Ishikawa (cell line): ENCODE measurements at regions not wholly inside any gene's neighbourhood (a gene's known extent, or its start where the extent isn't known, plus 50 kb on each side); places are given as distances from the start of the nearest gene placed in this dataset.

Experiments
- CEBPB ChIP-seq: IDR thresholded peaks from 2 replicates; pipeline ENCODE4 v1.6.1; 2012
- CREB1 ChIP-seq: IDR thresholded peaks from 2 replicates; pipeline ENCODE4 v1.6.1; 2012; ENCODE audit warnings: low read depth
- EGR1 ChIP-seq: IDR thresholded peaks from 2 replicates; pipeline ENCODE4 v1.6.1; 2012
- EP300 ChIP-seq: IDR thresholded peaks from 2 replicates; pipeline ENCODE4 v1.6.1; 2012; ENCODE audit warnings: borderline replicate concordance
- FOXM1 ChIP-seq: IDR thresholded peaks from 2 replicates; pipeline ENCODE4 v1.6.1; 2012; ENCODE audit warnings: low read depth, borderline replicate concordance
- MAX ChIP-seq: IDR thresholded peaks from 2 replicates; pipeline ENCODE4 v1.6.1; 2012
- NFIC ChIP-seq: IDR thresholded peaks from 2 replicates; pipeline ENCODE4 v1.6.1; 2012
- RAD21 ChIP-seq: IDR thresholded peaks from 2 replicates; pipeline ENCODE4 v1.6.1; 2012; ENCODE audit warnings: low read depth
- REST ChIP-seq: IDR thresholded peaks from 2 replicates; pipeline ENCODE4 v1.6.1; 2012; ENCODE audit warnings: low read depth, mild to moderate bottlenecking
- TAF1 ChIP-seq: IDR thresholded peaks from 2 replicates; pipeline ENCODE4 v1.6.1; 2012; ENCODE audit warnings: low read depth, mild to moderate bottlenecking
- TCF12 ChIP-seq: IDR thresholded peaks from 2 replicates; pipeline ENCODE4 v1.6.1; 2012; ENCODE audit warnings: low read depth
- TEAD4 ChIP-seq: IDR thresholded peaks from 2 replicates; pipeline ENCODE4 v1.6.1; 2012
- USF1 ChIP-seq: IDR thresholded peaks from 2 replicates; pipeline ENCODE4 v1.6.1; 2012
- YY1 ChIP-seq: IDR thresholded peaks from 2 replicates; pipeline ENCODE4 v1.6.1; 2012; ENCODE audit warnings: low read depth
- ZBTB7A ChIP-seq: IDR thresholded peaks from 2 replicates; pipeline ENCODE4 v1.6.1; 2012; ENCODE audit warnings: low read depth

GRCh38 chr3:6438031-6438430 is 422.9 kb upstream of the GRM7 start:
- TF ChIP-seq USF1 (no peak), CREB1 (no peak), TAF1 (no peak), CEBPB (no peak), EGR1 (no peak), FOXM1 (no peak), NFIC (no peak), REST (no peak), ZBTB7A (no peak), TEAD4 (no peak), MAX (no peak), YY1 (no peak), RAD21 (no peak), EP300 (no peak), TCF12 (no peak)

- TF ChIP-seq EGR1: no peak
These were observed 421.7 kb upstream of the GRM7 start for GRCh38 chr3:6439226-6439625.

GRCh38 chr3:6439824-6440223 is 421.1 kb upstream of the GRM7 start:
- no peak for TF ChIP-seq EP300
- TF ChIP-seq TEAD4: no peak
- no peak for TF ChIP-seq TCF12
- TF ChIP-seq RAD21: no peak
- TF ChIP-seq YY1: no peak
- no peak for TF ChIP-seq EGR1
- TF ChIP-seq REST: no peak
- no peak for TF ChIP-seq USF1
- no peak for TF ChIP-seq CEBPB

GRCh38 chr3:6444888-6445658 is 415.8 kb upstream of the GRM7 start:
- TF ChIP-seq ZBTB7A (no peak), CREB1 (no peak), YY1 (no peak), FOXM1 (no peak), USF1 (no peak), CEBPB (no peak), MAX (no peak), RAD21 (no peak), EGR1 (no peak), NFIC (no peak)

- TF ChIP-seq MAX: no peak
- no peak for TF ChIP-seq ZBTB7A
- no peak for TF ChIP-seq TCF12
- TF ChIP-seq REST: no peak
- no peak for TF ChIP-seq TEAD4
- no peak for TF ChIP-seq EP300
- no peak for TF ChIP-seq TAF1
- no peak for TF ChIP-seq YY1
- no peak for TF ChIP-seq CREB1
- no peak for TF ChIP-seq USF1
- no peak for TF ChIP-seq RAD21
- no peak for TF ChIP-seq EGR1
- TF ChIP-seq FOXM1: no peak
- no peak for TF ChIP-seq NFIC
- no peak for TF ChIP-seq CEBPB
These were observed 413.6 kb upstream of the GRM7 start for GRCh38 chr3:6447166-6447801.
